SK-N-SH treated with all-trans-retinoic acid at 6 μM for 48 hours (cell line): ENCODE measurements at regions not wholly inside any gene's neighbourhood (a gene's known extent, or its start where the extent isn't known, plus 50 kb on each side); places are given as distances from the start of the nearest gene placed in this dataset.
A peak's percentile ranks its signal among the peaks of the same experiment; 100 is the strongest.

ENCODE experiments used
- ATAC-seq: fragments of 200-7000 bp; cut with Tn5 transposase; 3 replicates; pipeline ENCODE4 v1.9.1; 2020; ENCODE audit warnings: mild to moderate bottlenecking, moderate library complexity
- ARNTL ChIP-seq: fragments of 450-650 bp; formaldehyde crosslinking; IDR thresholded peaks from 2 replicates; pipeline ENCODE4 v1.5.0; 2020; ENCODE audit warnings: low read depth, mild to moderate bottlenecking, moderate library complexity, borderline replicate concordance
- CSDC2 ChIP-seq: fragments of 250-450 bp; sonication (Bioruptor Pico); IDR thresholded peaks from 2 replicates; pipeline ENCODE4 v1.5.0; 2020; ENCODE audit warnings: mild to moderate bottlenecking, moderate library complexity
- ESRRG ChIP-seq: fragments of 250-450 bp; sonication (Bioruptor Pico); IDR thresholded peaks from 2 replicates; pipeline ENCODE4 v1.6.1; 2021; ENCODE audit warnings: mild to moderate bottlenecking
- GLIS3 ChIP-seq: fragments of 250-450 bp; sonication (Bioruptor Pico); IDR thresholded peaks from 2 replicates; pipeline ENCODE4 v1.5.0; 2020; ENCODE audit warnings: mild to moderate bottlenecking, moderate library complexity
- OSR1 ChIP-seq: fragments of 250-450 bp; sonication (Bioruptor Pico); IDR thresholded peaks from 2 replicates; pipeline ENCODE4 v1.8.0; 2022; ENCODE audit warnings: moderate library complexity, mild to moderate bottlenecking, inconsistent platforms
- PPARA ChIP-seq: fragments of 250-450 bp; sonication (Bioruptor Pico); IDR thresholded peaks from 2 replicates; pipeline ENCODE4 v1.5.0; 2020; ENCODE audit warnings: mild to moderate bottlenecking, borderline replicate concordance
- RARB ChIP-seq: fragments of 250-450 bp; sonication (Bioruptor Pico); IDR thresholded peaks from 2 replicates; pipeline ENCODE4 v1.8.0; 2021; ENCODE audit warnings: mild to moderate bottlenecking, moderate library complexity
- SNAI2 ChIP-seq: fragments of 250-450 bp; sonication (Bioruptor Pico); IDR thresholded peaks from 2 replicates; pipeline ENCODE4 v1.5.0; 2020; ENCODE audit warnings: mild to moderate bottlenecking, moderate library complexity
- TCF4 ChIP-seq: fragments of 250-450 bp; sonication (Bioruptor Pico); IDR thresholded peaks from 2 replicates; pipeline ENCODE4 v1.8.0; 2021; ENCODE audit warnings: mild to moderate bottlenecking, moderate library complexity, borderline replicate concordance
- TOX ChIP-seq: fragments of 250-450 bp; sonication (Bioruptor Pico); IDR thresholded peaks from 2 replicates; pipeline ENCODE4 v1.8.0; 2021; ENCODE audit warnings: mild to moderate bottlenecking, moderate library complexity, borderline replicate concordance
- ZC3H10 ChIP-seq: fragments of 250-450 bp; sonication (Bioruptor Pico); IDR thresholded peaks from 2 replicates; pipeline ENCODE4 v1.5.1; 2021; ENCODE audit warnings: mild to moderate bottlenecking, moderate library complexity
- ZFP3 ChIP-seq: fragments of 250-450 bp; sonication (Bioruptor Pico); IDR thresholded peaks from 2 replicates; pipeline ENCODE4 v1.5.0; 2020; ENCODE audit warnings: mild to moderate bottlenecking, moderate library complexity
- ZNF70 ChIP-seq: fragments of 450-650 bp; formaldehyde crosslinking; IDR thresholded peaks from 2 replicates; pipeline ENCODE4 v1.5.0; 2020; ENCODE audit warnings: mild to moderate bottlenecking, moderate library complexity
- TF ChIP-seq, protein P1 (sequence below): fragments of 250-450 bp; sonication (Bioruptor Pico); IDR thresholded peaks from 2 replicates; pipeline ENCODE4 v1.5.1; 2021; ENCODE audit warnings: mild to moderate bottlenecking, moderate library complexity
- TF ChIP-seq, protein P2 (sequence below): fragments of 250-450 bp; sonication (Bioruptor Pico); IDR thresholded peaks from 2 replicates; pipeline ENCODE4 v1.8.0; 2020; ENCODE audit warnings: mild to moderate bottlenecking, moderate library complexity, borderline replicate concordance
- TF ChIP-seq, protein P3 (sequence below): fragments of 250-450 bp; sonication (Bioruptor Pico); IDR thresholded peaks from 2 replicates; pipeline ENCODE4 v1.8.0; 2021; ENCODE audit warnings: low read depth, mild to moderate bottlenecking, moderate library complexity, borderline replicate concordance
- TF ChIP-seq, protein P4 (sequence below): fragments of 250-450 bp; sonication (Bioruptor Pico); IDR thresholded peaks from 2 replicates; pipeline ENCODE4 v1.5.0; 2020; ENCODE audit warnings: mild to moderate bottlenecking, moderate library complexity
- TF ChIP-seq, protein P5 (sequence below): fragments of 250-450 bp; sonication (Bioruptor Pico); IDR thresholded peaks from 2 replicates; pipeline ENCODE4 v1.5.1; 2020; ENCODE audit warnings: low read depth, mild to moderate bottlenecking, moderate library complexity

DNA sequence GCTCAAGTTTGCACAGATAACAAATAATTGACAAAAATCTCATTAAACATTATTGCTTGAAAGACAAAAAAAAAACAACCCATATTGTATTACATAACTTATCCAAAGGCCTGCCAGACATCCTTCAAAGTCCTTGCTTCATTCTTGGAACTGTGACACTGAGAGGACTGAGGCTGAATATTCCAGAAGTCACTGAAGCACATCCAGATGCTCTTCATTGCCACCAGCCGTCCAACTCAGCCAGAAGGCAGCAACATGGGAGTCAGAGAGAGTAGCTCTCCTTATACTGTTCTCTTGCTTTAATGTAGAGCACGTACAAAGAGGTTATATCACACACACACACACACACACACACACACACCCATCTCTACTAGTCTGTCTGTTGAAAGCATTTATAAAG is 755.0 kb downstream of the LTN1 start:
- no peak for ATAC-seq
- TF ChIP-seq ZNF70 (CRISPR knock-in tag) = no peak
- TF ChIP-seq PPARA = no peak
- TF ChIP-seq ZC3H10 (CRISPR knock-in tag) = no peak
- no peak for TF ChIP-seq ESRRG (CRISPR knock-in tag)
- no peak for TF ChIP-seq GLIS3 (CRISPR knock-in tag)
- no peak for TF ChIP-seq RARB
- TF ChIP-seq, protein P1, sequence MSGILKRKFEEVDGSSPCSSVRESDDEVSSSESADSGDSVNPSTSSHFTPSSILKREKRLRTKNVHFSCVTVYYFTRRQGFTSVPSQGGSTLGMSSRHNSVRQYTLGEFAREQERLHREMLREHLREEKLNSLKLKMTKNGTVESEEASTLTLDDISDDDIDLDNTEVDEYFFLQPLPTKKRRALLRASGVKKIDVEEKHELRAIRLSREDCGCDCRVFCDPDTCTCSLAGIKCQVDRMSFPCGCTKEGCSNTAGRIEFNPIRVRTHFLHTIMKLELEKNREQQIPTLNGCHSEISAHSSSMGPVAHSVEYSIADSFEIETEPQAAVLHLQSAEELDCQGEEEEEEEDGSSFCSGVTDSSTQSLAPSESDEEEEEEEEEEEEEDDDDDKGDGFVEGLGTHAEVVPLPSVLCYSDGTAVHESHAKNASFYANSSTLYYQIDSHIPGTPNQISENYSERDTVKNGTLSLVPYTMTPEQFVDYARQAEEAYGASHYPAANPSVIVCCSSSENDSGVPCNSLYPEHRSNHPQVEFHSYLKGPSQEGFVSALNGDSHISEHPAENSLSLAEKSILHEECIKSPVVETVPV (CRISPR knock-in tag) = no peak
- no peak for TF ChIP-seq OSR1 (CRISPR knock-in tag)
- TF ChIP-seq TOX (CRISPR knock-in tag) = no peak

DNA sequence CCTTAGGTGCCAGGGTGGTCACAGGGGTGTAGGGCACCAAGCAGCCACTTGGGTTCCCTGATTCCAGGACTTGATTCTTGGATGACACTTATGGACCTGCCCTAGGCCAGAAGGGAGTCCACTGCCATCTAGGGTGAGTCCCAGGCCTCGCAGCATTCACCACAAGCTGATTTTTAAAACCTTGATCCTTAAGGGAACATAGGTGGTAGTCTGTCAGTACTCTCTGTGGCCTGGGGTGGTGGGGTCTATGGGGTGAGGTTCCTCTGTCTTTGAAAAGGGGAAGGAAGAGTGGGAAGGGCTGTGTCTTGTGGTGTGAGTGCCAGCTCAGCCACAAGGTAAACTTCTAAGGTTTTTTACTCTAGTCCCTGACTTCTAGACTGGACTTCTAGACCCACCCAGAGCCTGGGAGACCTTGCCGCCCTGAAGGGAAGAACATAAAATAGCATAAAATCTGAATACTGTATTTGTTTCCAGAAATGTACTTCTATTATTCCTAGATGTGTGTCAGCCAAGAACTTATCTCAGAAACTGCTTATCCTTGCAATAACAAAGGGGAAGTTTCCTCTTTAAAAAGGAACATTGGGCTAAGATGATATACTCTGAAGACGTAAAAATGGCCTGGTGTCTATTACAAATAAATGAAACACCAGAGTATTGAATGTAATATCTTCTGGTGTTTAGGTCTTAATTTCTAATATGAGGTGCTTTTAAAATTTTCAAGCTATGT is 757.3 kb downstream of the LTN1 start:
- TF ChIP-seq TCF4 (CRISPR knock-in tag) (no peak), ZC3H10 (CRISPR knock-in tag) (no peak), GLIS3 (CRISPR knock-in tag) (no peak), SNAI2 (CRISPR knock-in tag) (no peak)
- TF ChIP-seq, protein P2, sequence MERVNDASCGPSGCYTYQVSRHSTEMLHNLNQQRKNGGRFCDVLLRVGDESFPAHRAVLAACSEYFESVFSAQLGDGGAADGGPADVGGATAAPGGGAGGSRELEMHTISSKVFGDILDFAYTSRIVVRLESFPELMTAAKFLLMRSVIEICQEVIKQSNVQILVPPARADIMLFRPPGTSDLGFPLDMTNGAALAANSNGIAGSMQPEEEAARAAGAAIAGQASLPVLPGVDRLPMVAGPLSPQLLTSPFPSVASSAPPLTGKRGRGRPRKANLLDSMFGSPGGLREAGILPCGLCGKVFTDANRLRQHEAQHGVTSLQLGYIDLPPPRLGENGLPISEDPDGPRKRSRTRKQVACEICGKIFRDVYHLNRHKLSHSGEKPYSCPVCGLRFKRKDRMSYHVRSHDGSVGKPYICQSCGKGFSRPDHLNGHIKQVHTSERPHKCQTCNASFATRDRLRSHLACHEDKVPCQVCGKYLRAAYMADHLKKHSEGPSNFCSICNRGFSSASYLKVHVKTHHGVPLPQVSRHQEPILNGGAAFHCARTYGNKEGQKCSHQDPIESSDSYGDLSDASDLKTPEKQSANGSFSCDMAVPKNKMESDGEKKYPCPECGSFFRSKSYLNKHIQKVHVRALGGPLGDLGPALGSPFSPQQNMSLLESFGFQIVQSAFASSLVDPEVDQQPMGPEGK (CRISPR knock-in tag) = no peak
- TF ChIP-seq, protein P1 (CRISPR knock-in tag) = no peak
- TF ChIP-seq, protein P3, sequence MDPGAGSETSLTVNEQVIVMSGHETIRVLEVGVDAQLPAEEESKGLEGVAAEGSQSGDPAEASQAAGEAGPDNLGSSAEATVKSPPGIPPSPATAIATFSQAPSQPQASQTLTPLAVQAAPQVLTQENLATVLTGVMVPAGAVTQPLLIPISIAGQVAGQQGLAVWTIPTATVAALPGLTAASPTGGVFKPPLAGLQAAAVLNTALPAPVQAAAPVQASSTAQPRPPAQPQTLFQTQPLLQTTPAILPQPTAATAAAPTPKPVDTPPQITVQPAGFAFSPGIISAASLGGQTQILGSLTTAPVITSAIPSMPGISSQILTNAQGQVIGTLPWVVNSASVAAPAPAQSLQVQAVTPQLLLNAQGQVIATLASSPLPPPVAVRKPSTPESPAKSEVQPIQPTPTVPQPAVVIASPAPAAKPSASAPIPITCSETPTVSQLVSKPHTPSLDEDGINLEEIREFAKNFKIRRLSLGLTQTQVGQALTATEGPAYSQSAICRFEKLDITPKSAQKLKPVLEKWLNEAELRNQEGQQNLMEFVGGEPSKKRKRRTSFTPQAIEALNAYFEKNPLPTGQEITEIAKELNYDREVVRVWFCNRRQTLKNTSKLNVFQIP (CRISPR knock-in tag) = no peak
- peak; percentile 42; the same call in 1 of the 3 replicates for ATAC-seq

DNA sequence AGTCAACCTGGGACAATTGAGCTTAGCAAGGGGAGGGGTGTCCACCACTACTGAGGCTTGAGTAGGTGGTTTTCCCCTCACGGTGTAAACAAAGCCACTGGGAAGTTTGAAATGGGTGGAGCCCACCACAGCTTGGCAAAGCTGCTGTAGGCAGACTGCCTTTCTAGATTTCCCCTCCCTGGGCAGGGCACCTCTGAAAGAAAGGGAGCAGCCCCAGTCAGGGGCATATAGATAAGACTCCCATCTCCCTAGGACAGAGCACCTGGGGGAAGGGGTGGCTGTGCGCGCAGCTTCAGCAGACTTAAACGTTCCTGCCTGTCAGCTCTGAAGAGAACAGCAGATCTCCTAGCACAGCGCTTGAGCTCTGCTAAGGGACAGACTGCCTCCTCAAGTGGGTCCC is 758.4 kb downstream of the LTN1 start:
- ATAC-seq = no peak
- TF ChIP-seq ZFP3 (CRISPR knock-in tag) (no peak), TCF4 (CRISPR knock-in tag) (no peak), ARNTL (CRISPR knock-in tag) (no peak)
- TF ChIP-seq, protein P2 (CRISPR knock-in tag) = no peak

DNA sequence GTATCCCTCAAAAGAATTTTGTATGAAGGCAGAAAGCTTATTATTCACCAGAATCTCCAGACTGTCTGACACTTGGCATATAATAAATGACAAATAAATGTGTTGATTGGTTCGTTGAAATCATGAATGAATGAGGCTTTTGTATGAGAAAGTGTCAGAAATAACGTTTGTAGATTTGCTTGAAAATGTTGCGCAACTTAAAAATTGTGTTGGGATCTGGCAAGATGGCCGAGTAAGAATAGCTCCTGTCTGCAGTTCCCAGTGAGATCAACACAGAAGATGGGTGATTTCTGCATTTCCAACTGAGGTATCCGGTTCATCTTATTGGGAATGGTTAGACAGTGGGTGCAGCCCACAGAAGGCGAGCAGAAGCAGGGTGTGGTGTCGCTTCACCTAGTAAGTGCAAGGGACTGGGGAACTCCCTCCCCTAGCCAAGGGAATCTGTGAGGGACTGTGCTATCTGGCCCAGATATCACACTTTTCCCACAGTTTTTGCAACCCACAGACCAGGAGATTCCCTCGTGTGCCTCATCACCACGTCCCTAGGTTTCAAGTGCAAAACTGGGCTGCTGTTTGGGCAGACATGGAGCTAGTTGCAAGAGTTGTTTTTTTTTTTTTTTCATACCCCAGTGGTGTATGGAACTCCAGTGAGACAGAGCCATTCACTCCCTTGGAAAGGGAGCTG is 759.0 kb downstream of the LTN1 start:
- TF ChIP-seq TOX (CRISPR knock-in tag) = no peak
- no peak for TF ChIP-seq ARNTL (CRISPR knock-in tag)
- TF ChIP-seq PPARA = no peak
- TF ChIP-seq, protein P4, sequence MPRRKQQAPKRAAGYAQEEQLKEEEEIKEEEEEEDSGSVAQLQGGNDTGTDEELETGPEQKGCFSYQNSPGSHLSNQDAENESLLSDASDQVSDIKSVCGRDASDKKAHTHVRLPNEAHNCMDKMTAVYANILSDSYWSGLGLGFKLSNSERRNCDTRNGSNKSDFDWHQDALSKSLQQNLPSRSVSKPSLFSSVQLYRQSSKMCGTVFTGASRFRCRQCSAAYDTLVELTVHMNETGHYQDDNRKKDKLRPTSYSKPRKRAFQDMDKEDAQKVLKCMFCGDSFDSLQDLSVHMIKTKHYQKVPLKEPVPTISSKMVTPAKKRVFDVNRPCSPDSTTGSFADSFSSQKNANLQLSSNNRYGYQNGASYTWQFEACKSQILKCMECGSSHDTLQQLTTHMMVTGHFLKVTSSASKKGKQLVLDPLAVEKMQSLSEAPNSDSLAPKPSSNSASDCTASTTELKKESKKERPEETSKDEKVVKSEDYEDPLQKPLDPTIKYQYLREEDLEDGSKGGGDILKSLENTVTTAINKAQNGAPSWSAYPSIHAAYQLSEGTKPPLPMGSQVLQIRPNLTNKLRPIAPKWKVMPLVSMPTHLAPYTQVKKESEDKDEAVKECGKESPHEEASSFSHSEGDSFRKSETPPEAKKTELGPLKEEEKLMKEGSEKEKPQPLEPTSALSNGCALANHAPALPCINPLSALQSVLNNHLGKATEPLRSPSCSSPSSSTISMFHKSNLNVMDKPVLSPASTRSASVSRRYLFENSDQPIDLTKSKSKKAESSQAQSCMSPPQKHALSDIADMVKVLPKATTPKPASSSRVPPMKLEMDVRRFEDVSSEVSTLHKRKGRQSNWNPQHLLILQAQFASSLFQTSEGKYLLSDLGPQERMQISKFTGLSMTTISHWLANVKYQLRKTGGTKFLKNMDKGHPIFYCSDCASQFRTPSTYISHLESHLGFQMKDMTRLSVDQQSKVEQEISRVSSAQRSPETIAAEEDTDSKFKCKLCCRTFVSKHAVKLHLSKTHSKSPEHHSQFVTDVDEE (CRISPR knock-in tag) = no peak
- TF ChIP-seq, protein P1 (CRISPR knock-in tag) = no peak
- TF ChIP-seq, protein P5, sequence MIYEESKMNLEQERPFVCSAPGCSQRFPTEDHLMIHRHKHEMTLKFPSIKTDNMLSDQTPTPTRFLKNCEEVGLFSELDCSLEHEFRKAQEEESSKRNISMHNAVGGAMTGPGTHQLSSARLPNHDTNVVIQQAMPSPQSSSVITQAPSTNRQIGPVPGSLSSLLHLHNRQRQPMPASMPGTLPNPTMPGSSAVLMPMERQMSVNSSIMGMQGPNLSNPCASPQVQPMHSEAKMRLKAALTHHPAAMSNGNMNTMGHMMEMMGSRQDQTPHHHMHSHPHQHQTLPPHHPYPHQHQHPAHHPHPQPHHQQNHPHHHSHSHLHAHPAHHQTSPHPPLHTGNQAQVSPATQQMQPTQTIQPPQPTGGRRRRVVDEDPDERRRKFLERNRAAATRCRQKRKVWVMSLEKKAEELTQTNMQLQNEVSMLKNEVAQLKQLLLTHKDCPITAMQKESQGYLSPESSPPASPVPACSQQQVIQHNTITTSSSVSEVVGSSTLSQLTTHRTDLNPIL (CRISPR knock-in tag) = no peak
- no peak for TF ChIP-seq CSDC2
- no peak for ATAC-seq
